ENCODE measurements at regions not wholly inside any gene's neighbourhood (a gene's known extent, or its start where the extent isn't known, plus 50 kb on each side); places are given as distances from the start of the nearest gene placed in this dataset.

DNA sequence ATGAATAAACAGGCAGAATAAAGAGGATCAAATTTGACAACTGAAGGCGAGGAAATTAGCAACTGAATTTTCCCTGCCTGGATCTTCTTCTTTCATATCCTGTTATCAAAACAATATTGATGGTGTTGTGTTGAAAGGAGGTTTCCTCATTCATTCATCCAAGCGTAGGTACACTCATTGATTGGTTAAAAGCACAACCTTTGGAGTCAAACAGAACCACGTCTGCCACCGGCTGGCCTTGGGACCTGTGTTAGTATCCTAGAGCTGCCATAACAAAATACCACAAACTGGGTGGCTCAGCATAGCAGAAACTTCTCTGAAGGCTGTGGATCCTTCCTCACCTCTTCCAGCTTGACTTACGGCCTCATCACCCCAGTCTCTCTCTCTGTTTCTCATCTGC, 268.6 kb upstream of the PWP1 start:
- Mint-ChIP-seq H3K9me3 (peaks cover 10% of the 10 kb centered on the region), H3K4me1 (no peaks in the 10 kb centered on the region), H3K36me3 (peaks cover 16% of the 10 kb centered on the region), H3K27ac (no peak overlapping the region), H3K4me3 (no peak overlapping the region), H3K27me3 (no peaks in the 10 kb centered on the region)
- CTCF ChIA-PET = no interaction called here
- DNase-seq = no peak

DNA sequence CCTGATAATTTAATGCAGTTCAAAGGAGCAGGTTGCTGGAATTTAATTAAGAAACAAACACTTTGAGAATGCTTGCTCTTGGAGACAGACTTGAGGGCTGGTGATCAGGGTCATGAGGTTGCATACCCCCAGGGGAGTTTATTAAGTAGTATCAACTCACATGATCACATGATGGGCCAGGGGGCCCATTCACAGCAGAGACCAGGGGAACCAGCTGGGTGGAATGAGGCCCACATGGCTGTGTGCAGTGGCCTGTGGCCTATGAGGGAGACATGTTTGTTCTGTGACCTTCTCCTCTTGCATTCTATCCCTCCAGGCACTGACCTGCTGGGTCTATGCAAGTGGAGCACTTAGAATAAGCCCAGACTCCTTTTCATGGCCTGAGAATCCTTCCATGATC, 266.6 kb upstream of the PWP1 start:
- DNase-seq = no peak
- no peaks in the 10 kb centered on the region for H3K4me1 Mint-ChIP-seq
- H3K9me3 Mint-ChIP-seq = peaks cover 10% of the 10 kb centered on the region
- H3K36me3 Mint-ChIP-seq = peaks cover 18% of the 10 kb centered on the region
- CTCF ChIA-PET = no interaction called here
- H3K27ac Mint-ChIP-seq = no peak overlapping the region
- H3K27me3 Mint-ChIP-seq = no peaks in the 10 kb centered on the region
- H3K4me3 Mint-ChIP-seq = no peak overlapping the region

DNA sequence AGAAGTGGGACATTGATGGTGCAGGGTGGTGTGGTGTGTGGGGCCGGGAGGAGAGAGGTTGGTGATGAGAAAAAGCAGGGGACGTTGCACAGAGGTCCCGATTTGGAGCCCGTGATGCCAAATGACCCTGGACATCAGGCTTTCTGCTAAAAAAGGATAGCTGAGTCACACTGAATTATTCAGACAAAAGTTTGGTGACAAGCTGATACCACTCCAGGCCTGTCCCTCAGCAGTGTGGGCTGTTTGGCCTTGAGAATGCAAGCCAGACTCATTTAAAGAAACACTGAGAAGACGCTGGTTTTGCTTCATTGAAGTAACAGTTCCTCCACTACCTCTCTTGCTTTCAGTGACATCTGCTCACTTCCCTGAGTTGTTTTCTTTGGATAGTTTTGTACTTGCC, 262.1 kb upstream of the PWP1 start:
- no peak for DNase-seq
- Mint-ChIP-seq H3K4me1 (no peaks in the 10 kb centered on the region), H3K4me3 (no peak overlapping the region), H3K36me3 (peaks cover 13% of the 10 kb centered on the region), H3K27ac (no peak overlapping the region), H3K27me3 (no peaks in the 10 kb centered on the region), H3K9me3 (peaks cover 10% of the 10 kb centered on the region)
- CTCF ChIA-PET = no interaction called here

DNA sequence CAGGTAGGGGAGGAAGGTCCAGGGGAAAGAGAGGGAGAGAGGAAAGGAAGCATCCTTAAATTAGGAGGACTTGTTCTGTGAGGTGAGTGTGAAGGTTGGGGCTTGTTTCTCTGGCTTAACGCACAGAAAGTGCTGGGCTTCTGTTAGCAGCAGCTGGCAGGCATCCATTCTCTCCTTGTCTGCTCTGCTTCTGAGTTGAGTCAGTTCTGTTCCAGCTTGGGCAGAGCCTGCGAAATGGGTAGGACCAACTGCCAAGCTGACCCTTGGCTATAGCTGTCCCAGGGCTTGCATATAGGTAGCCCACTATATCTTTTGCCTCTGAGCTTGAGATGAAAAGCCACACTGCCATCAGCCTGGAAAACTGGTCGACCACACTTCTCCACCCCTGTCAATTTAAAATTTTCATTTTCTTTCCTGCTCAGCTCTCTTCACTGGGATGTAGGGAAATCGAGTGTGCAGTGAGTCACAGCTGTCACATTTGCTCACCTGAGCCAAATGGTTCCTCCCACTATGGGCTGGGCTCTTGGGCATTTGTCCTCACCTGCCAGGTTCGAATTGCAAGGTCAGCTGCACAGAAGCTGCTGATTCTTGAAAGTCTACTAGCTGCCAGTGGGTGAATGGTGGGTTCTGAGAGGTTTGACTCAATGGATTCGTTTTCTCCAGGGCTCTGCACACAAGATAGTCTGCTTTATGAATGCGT, 256.4 kb upstream of the PWP1 start:
- H3K36me3 Mint-ChIP-seq = peaks cover 3% of the 10 kb centered on the region
- no peak for DNase-seq
- CTCF ChIA-PET = no interaction called here
- H3K27me3 Mint-ChIP-seq = no peaks in the 10 kb centered on the region
- no peak overlapping the region for H3K4me3 Mint-ChIP-seq
- no peak overlapping the region for H3K27ac Mint-ChIP-seq
- peaks cover 10% of the 10 kb centered on the region for H3K4me1 Mint-ChIP-seq
- H3K9me3 Mint-ChIP-seq = no peaks in the 10 kb centered on the region

GRCh38 chr12:107431942-107432341, 253.7 kb upstream of the PWP1 start:
- Mint-ChIP-seq H3K4me1 (peaks cover 10% of the 10 kb centered on the region), H3K27ac (no peak overlapping the region), H3K9me3 (no peaks in the 10 kb centered on the region)

GRCh38 chr12:107435072-107435471, 250.5 kb upstream of the PWP1 start:
- H3K27me3 Mint-ChIP-seq = no peaks in the 10 kb centered on the region
- no peak overlapping the region for H3K4me3 Mint-ChIP-seq
- no peaks in the 10 kb centered on the region for H3K36me3 Mint-ChIP-seq
- H3K9me3 Mint-ChIP-seq = no peaks in the 10 kb centered on the region
- DNase-seq = no peak
- H3K4me1 Mint-ChIP-seq = peaks cover 20% of the 10 kb centered on the region
- CTCF ChIA-PET = interaction anchor here (1.0 kb wide), 1 partner anchor 13 kb away, joined by 3 read pairs; no protein-coding TSS in a partner anchor
- no peak overlapping the region for H3K27ac Mint-ChIP-seq

More at GRCh38 chr12:107431942-107432341, 253.7 kb upstream of the PWP1 start:
- DNase-seq = no peak
- H3K27me3 Mint-ChIP-seq = no peaks in the 10 kb centered on the region
- no peak overlapping the region for H3K4me3 Mint-ChIP-seq
- H3K36me3 Mint-ChIP-seq = peaks cover 3% of the 10 kb centered on the region
- CTCF ChIA-PET = no interaction called here

- Mint-ChIP-seq H3K27ac (no peak overlapping the region), H3K27me3 (no peaks in the 10 kb centered on the region), H3K9me3 (no peaks in the 10 kb centered on the region), H3K4me1 (peaks cover 25% of the 10 kb centered on the region), H3K36me3 (no peaks in the 10 kb centered on the region), H3K4me3 (no peak overlapping the region)
- DNase-seq = no peak
- CTCF ChIA-PET = interaction anchor here (1.0 to 1.4 kb wide), 2 partner anchors 12 to 305 kb away, joined by 3 read pairs; no protein-coding TSS in a partner anchor
Measured at GRCh38 chr12:107435520-107435919, 250.1 kb upstream of the PWP1 start.

GRCh38 chr12:107436376-107436775, 249.2 kb upstream of the PWP1 start:
- no peak for DNase-seq
- Mint-ChIP-seq H3K9me3 (no peaks in the 10 kb centered on the region), H3K36me3 (no peaks in the 10 kb centered on the region), H3K27me3 (no peaks in the 10 kb centered on the region), H3K4me1 (peaks cover 24% of the 10 kb centered on the region), H3K4me3 (no peak overlapping the region), H3K27ac (no peak overlapping the region)
- CTCF ChIA-PET = interaction anchor here (1.4 kb wide), 1 partner anchor 306 kb away, joined by 3 read pairs; no protein-coding TSS in a partner anchor

DNA sequence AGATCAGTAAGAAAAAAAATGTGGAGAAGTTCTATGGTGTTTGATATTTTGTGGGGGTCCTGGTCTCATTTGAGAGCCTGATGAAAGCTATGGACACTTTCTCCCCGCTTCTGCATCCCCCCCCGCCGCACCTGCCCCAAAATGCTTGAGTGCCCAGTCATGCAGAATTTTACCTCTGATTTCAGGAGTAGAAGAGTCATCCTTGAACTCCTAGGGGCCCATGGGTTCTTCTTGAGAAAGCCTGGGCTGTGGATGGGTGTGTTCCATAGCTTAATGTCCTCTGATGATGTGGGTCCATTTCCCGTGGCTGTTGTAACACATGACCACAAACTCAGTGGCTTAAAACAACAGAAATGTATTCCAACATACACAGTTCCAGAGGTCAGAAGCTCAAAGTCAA, 248.8 kb upstream of the PWP1 start:
- H3K4me1 Mint-ChIP-seq = peaks cover 20% of the 10 kb centered on the region
- H3K4me3 Mint-ChIP-seq = no peak overlapping the region
- no peak overlapping the region for H3K27ac Mint-ChIP-seq
- CTCF ChIA-PET = interaction anchor here (0.7 to 1.4 kb wide), 2 partner anchors 305 to 306 kb away, joined by 3 read pairs; no protein-coding TSS in a partner anchor
- H3K27me3 Mint-ChIP-seq = no peaks in the 10 kb centered on the region
- DNase-seq = no peak
- no peaks in the 10 kb centered on the region for H3K36me3 Mint-ChIP-seq
- H3K9me3 Mint-ChIP-seq = no peaks in the 10 kb centered on the region

DNA sequence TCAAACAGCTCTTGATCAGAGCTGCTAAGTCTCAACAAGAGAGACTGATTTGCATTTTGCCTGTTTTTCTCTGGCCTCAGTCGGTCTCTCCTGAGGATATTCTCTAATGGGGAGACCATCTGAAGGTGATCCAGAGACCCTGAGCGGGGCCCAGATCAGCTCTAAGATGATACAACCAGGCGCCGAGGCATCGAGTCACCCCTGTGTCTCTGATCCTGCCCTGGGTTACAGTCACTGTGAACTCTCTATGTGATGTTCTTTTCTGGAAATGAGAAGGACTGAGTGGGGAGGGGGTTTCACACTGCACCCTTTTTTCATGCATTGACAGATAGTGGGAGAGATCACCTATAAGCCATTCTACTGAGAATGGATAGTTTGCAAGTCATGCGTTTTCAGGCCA, 247.6 kb upstream of the PWP1 start:
- H3K4me1 Mint-ChIP-seq = peaks cover 19% of the 10 kb centered on the region
- no peak for DNase-seq
- H3K27ac Mint-ChIP-seq = no peak overlapping the region
- CTCF ChIA-PET = no interaction called here
- H3K4me3 Mint-ChIP-seq = no peak overlapping the region
- H3K9me3 Mint-ChIP-seq = no peaks in the 10 kb centered on the region
- no peaks in the 10 kb centered on the region for H3K36me3 Mint-ChIP-seq
- no peaks in the 10 kb centered on the region for H3K27me3 Mint-ChIP-seq

DNA sequence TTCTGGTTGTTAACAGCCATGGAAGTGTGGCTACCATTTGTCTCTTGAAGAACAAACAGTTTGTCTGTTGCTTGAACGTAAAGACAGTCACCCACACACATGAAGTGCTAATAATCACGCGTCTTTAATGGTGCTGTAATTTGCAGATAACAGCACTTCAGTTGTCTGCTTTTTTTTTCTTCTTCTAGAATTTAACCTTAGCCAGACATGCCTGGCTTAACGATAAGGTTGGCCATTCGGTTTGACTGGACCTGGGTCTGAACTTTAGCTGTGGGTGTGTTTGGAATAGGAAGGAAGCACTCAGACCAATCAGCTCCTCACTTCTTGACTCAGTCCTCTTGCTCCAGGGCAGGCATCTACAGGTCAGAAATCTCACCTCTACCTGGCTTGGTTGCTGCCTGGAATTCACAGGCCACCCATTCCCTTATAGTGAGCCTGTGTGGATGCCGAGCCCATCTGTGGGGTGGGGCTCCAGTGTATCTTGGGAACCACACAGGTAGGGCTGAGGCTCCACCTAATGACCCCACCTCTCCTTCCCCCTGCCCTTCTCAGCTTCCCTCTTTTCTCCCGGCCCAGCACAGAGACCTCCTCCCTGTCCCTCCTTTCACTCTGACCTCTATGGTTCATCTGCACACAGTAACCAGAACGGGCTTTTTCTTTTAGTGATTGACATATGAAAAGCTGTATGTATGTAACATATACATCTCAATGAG, 246.4 kb upstream of the PWP1 start:
- Mint-ChIP-seq H3K4me3 (no peak overlapping the region), H3K27ac (peak overlapping the region; percentile 4), H3K4me1 (peaks cover 19% of the 10 kb centered on the region), H3K27me3 (no peaks in the 10 kb centered on the region), H3K9me3 (no peaks in the 10 kb centered on the region), H3K36me3 (no peaks in the 10 kb centered on the region)
- CTCF ChIA-PET = no interaction called here
- DNase-seq = no peak

DNA sequence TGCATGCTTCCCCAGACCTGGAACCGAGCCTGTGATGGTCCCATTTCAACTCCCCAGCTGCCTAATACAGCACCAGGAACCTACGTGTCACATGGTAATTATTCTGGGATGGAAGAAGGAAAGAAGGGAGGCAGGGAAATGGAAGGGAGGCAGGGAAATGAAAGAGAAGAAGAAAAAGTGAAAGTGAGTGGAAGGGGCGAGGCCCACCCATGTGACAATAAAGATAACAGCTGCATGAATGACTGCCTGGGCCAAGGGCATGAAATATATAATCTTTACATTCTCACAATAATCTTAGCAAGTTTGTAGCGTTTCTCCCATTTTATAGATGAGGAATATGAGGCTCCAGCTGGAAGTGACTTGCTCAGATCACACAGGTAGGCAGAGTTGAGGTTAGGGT, 245.0 kb upstream of the PWP1 start:
- CTCF ChIA-PET = interaction anchor here (0.6 kb wide), 1 partner anchor 132 kb away, joined by 3 read pairs; no protein-coding TSS in a partner anchor
- no peaks in the 10 kb centered on the region for H3K27me3 Mint-ChIP-seq
- H3K4me1 Mint-ChIP-seq = peaks cover 19% of the 10 kb centered on the region
- no peak overlapping the region for H3K4me3 Mint-ChIP-seq
- no peaks in the 10 kb centered on the region for H3K36me3 Mint-ChIP-seq
- H3K27ac Mint-ChIP-seq = peak overlapping the region; percentile 2
- no peak for DNase-seq
- no peaks in the 10 kb centered on the region for H3K9me3 Mint-ChIP-seq

DNA sequence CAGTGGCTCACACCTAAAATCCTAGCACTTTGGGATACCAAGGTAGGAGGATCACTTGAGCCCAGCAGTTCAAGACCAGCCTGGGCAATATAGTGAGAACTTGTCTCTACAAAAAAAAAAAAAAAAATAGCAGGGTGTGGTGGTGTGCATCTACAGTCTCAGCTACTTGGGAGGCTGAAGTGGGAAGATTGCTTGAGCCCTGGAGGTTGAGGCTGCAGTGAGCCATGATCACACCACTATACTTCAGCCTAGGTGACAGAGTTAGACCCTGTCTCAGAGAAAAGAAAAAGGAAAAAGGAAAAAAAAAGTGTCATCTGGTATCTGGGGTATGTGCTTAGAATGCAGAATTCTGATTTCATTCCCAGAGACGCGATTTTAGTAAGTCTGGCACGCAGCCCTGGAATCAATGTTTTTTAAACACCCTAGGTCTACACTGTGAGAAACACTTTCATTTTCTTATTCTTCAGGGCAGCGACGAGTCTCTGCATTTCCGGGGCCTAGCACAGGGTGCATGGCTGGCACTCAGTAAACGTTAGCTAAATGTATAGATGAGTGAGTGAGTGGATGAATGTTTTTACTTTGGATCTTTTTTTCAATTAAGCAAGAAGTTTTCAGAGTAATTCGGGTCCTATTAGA, 243.8 kb upstream of the PWP1 start:
- H3K4me1 Mint-ChIP-seq = peaks cover 19% of the 10 kb centered on the region
- no peaks in the 10 kb centered on the region for H3K9me3 Mint-ChIP-seq
- H3K4me3 Mint-ChIP-seq = peak overlapping the region; percentile 26
- no peaks in the 10 kb centered on the region for H3K27me3 Mint-ChIP-seq
- CTCF ChIA-PET = interaction anchor here (0.5 kb wide), 1 partner anchor 19 kb away, joined by 3 read pairs; no protein-coding TSS in a partner anchor
- peak; percentile 21 for DNase-seq
- no peaks in the 10 kb centered on the region for H3K36me3 Mint-ChIP-seq
- H3K27ac Mint-ChIP-seq = peak overlapping the region; percentile 53

- no peak for DNase-seq
- Mint-ChIP-seq H3K27me3 (no peaks in the 10 kb centered on the region), H3K36me3 (no peaks in the 10 kb centered on the region), H3K4me3 (peak overlapping the region; percentile 26), H3K27ac (peak overlapping the region; percentile 53), H3K9me3 (no peaks in the 10 kb centered on the region), H3K4me1 (peaks cover 19% of the 10 kb centered on the region)
- CTCF ChIA-PET = interaction anchor here (0.5 kb wide), 1 partner anchor 19 kb away, joined by 3 read pairs; no protein-coding TSS in a partner anchor
Measured at GRCh38 chr12:107442326-107442987, 243.1 kb upstream of the PWP1 start.

Data from activated naive CD4-positive, alpha-beta T cell treated with anti-CD3 and anti-CD28 coated beads, Interleukin-2, amount 10 ng/mL, durations not matched to agents 7 days and 5 days (primary cell).